ENCODE measurements at regions not wholly inside any gene's neighbourhood (a gene's known extent, or its start where the extent isn't known, plus 50 kb on each side); places are given as distances from the start of the nearest gene placed in this dataset.
"Not testable (repeated sequence)": the region's sequence is repeated elsewhere in the genome, so short reads cannot be mapped to it uniquely, and the experiment has no call there.

GRCh38 chr6:160804639-160805038 lies 102.6 kb downstream of the PLG start:
- TF ChIP-seq CTCF (IDR thresholded peaks at IDR 0.05; ENCODE audit: insufficient read depth, low read length, severe bottlenecking) = no peak
- Histone ChIP-seq H3K27me3 (ENCODE audit: control insufficient read depth, insufficient read depth, low read length) (no peaks in the 10 kb centered on the region), H3K36me3 (ENCODE audit: control insufficient read depth, insufficient read depth, low read length) (no peaks in the 10 kb centered on the region), H3K4me3 (ENCODE audit: low read depth, low read length) (no peak overlapping the region)
- FAIRE-seq (no peak), DNase-seq (ENCODE audit: low read depth) (no peak)

- H3K4me3 ChIP-seq (ENCODE audit: low read depth, low read length) = no peak overlapping the region
- H3K36me3 ChIP-seq (ENCODE audit: control insufficient read depth, insufficient read depth, low read length) = no peaks in the 10 kb centered on the region
- no peak for DNase-seq (ENCODE audit: low read depth)
- H3K27me3 ChIP-seq (ENCODE audit: control insufficient read depth, insufficient read depth, low read length) = no peaks in the 10 kb centered on the region
- FAIRE-seq = no peak
- no peak for TF ChIP-seq CTCF (IDR thresholded peaks at IDR 0.05; ENCODE audit: insufficient read depth, low read length, severe bottlenecking)
These were observed 106.2 kb downstream of the PLG start for GRCh38 chr6:160808263-160808662.

- DNase-seq (ENCODE audit: low read depth) (peak; percentile 97), FAIRE-seq (peak; percentile 93)
- Histone ChIP-seq H3K4me3 (ENCODE audit: low read depth, low read length) (no peak overlapping the region), H3K36me3 (ENCODE audit: control insufficient read depth, insufficient read depth, low read length) (no peaks in the 10 kb centered on the region), H3K27me3 (ENCODE audit: control insufficient read depth, insufficient read depth, low read length) (no peaks in the 10 kb centered on the region)
- TF ChIP-seq CTCF (IDR thresholded peaks at IDR 0.05; ENCODE audit: insufficient read depth, low read length, severe bottlenecking) = no peak
These were observed 108.2 kb downstream of the PLG start for GRCh38 chr6:160810238-160810637.

- FAIRE-seq = no peak
These were observed 110.1 kb downstream of the PLG start for GRCh38 chr6:160812097-160812496.

GRCh38 chr6:160818934-160819333 lies 116.9 kb downstream of the PLG start:
- DNase-seq (ENCODE audit: low read depth) = no peak
- H3K4me3 ChIP-seq (ENCODE audit: low read depth, low read length) = no peak overlapping the region
- FAIRE-seq = no peak
- no peaks in the 10 kb centered on the region for H3K36me3 ChIP-seq (ENCODE audit: control insufficient read depth, insufficient read depth, low read length)
- H3K27me3 ChIP-seq (ENCODE audit: control insufficient read depth, insufficient read depth, low read length) = no peaks in the 10 kb centered on the region
- no peak for TF ChIP-seq CTCF (IDR thresholded peaks at IDR 0.05; ENCODE audit: insufficient read depth, low read length, severe bottlenecking)

More at GRCh38 chr6:160812097-160812496, 110.1 kb downstream of the PLG start:
- Histone ChIP-seq H3K4me3 (ENCODE audit: low read depth, low read length) (no peak overlapping the region), H3K27me3 (ENCODE audit: control insufficient read depth, insufficient read depth, low read length) (no peaks in the 10 kb centered on the region), H3K36me3 (ENCODE audit: control insufficient read depth, insufficient read depth, low read length) (no peaks in the 10 kb centered on the region)
- DNase-seq (ENCODE audit: low read depth) = no peak
- TF ChIP-seq CTCF (IDR thresholded peaks at IDR 0.05; ENCODE audit: insufficient read depth, low read length, severe bottlenecking) = no peak

- not testable (repeated sequence) for H3K36me3 ChIP-seq (ENCODE audit: control insufficient read depth, insufficient read depth, low read length); FAIRE-seq; H3K4me3 ChIP-seq (ENCODE audit: low read depth, low read length); DNase-seq (ENCODE audit: low read depth); H3K27me3 ChIP-seq (ENCODE audit: control insufficient read depth, insufficient read depth, low read length)
These were observed 118.6 kb downstream of the PLG start for GRCh38 chr6:160820661-160821060.

All from bronchial epithelial cell (primary cell).